Spleen (tissue), 7 donors: ENCODE measurements at regions not wholly inside any gene's neighbourhood (a gene's known extent, or its start where the extent isn't known, plus 50 kb on each side); places are given as distances from the start of the nearest gene placed in this dataset.

ENCODE experiments used
- POLR2A ChIP-seq, 3 donors: fragments of 450-650 bp; IDR thresholded peaks; one replicate each; pipeline ENCODE4 v1.5.1; 2017; ENCODE audit warnings: antibody characterized with exemption in 3 of 3, mild to moderate bottlenecking in 1 of 3
- POLR2AphosphoS5 ChIP-seq, 3 donors: sonication (generic); formaldehyde crosslinking; IDR thresholded peaks; one replicate each; pipeline ENCODE4 v1.5.1; 2017; ENCODE audit warnings: antibody characterized with exemption in 3 of 3
- TF ChIP-seq, protein P1 (sequence below), 11 experiments: fragments of 200-600 bp in 7 of 11; fragments of 450-650 bp in 4 of 11; sonication (generic) in 4 of 11; IDR thresholded peaks in 8 of 11; conservative IDR thresholded peaks in 3 of 11; 1 replicate in 7 of 11; 2 replicates in 4 of 11; pipeline versions ENCODE4 v1.4.0 to v1.8.0; 2016 to 2021; ENCODE audit warnings: antibody characterized with exemption in 11 of 11, inconsistent platforms in 4 of 11, mild to moderate bottlenecking in 1 of 11
- donor health status: DM: no; HTN: no; CAD: no; lungs with moderate emphysema.
- donor health status: DM: no; HTN: no; CAD: no.
- donor health status: DM: no; HTN: no; CAD: no.

DNA sequence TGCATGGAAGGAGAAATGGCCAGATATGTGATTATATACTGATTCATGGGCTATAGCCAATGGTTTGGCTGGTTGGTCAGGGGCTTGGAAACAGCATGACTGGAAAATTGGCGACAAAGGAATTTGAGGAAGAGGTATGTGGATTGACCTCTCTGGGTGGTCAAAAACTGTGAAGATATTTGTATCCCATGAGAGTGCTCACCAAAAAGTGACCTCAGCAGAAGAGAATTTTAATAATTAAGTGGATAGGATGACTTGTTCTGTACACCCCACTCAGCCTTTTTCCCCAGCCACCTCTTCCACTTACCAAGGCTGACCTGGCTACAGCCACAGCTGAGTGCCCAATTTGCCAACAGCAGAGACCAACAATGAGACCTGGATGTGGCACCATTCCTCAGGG is 146.7 kb downstream of the GPR37 start:
- TF ChIP-seq, protein P1, sequence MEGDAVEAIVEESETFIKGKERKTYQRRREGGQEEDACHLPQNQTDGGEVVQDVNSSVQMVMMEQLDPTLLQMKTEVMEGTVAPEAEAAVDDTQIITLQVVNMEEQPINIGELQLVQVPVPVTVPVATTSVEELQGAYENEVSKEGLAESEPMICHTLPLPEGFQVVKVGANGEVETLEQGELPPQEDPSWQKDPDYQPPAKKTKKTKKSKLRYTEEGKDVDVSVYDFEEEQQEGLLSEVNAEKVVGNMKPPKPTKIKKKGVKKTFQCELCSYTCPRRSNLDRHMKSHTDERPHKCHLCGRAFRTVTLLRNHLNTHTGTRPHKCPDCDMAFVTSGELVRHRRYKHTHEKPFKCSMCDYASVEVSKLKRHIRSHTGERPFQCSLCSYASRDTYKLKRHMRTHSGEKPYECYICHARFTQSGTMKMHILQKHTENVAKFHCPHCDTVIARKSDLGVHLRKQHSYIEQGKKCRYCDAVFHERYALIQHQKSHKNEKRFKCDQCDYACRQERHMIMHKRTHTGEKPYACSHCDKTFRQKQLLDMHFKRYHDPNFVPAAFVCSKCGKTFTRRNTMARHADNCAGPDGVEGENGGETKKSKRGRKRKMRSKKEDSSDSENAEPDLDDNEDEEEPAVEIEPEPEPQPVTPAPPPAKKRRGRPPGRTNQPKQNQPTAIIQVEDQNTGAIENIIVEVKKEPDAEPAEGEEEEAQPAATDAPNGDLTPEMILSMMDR (IDR thresholded peaks at IDR 0.05 in 8 of 11, conservative IDR thresholded peaks at IDR 0.05 in 3 of 11) = no peak
- TF ChIP-seq POLR2AphosphoS5 (IDR thresholded peaks at IDR 0.05) (no peak), POLR2A (IDR thresholded peaks at IDR 0.05) (no peak)
